ENCODE measurements at regions not wholly inside any gene's neighbourhood (a gene's known extent, or its start where the extent isn't known, plus 50 kb on each side); places are given as distances from the start of the nearest gene placed in this dataset.

DNA sequence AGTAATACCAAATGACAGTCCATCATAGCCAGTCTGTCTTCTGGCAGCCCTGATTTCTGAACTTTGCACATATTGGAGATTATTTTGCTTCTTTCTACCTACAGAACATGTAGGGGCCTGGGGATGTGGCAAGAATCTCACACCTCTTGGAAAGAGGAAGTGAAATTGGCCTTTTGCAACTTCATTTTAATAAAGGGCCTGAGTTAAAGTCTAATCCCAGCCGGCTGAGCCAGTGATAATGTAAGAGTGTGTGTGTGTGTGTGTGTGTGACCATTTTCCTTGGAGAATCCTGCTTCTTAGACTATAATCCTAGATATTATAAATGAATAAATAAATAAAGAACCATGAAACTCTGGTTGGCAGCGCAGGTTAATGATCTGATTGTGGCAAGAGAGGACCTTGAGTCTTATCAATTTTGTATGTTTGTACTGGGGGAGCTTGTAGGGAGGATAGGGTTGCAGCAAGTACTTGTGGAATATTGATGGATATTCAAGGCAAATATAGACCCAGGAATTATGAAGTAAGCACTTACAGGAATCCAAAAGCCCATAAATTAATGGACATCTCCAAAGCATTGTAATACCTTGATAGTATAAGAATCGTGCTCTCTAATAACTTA is 233.2 kb upstream of the AMIGO2 start:
- TF ChIP-seq, protein P1, sequence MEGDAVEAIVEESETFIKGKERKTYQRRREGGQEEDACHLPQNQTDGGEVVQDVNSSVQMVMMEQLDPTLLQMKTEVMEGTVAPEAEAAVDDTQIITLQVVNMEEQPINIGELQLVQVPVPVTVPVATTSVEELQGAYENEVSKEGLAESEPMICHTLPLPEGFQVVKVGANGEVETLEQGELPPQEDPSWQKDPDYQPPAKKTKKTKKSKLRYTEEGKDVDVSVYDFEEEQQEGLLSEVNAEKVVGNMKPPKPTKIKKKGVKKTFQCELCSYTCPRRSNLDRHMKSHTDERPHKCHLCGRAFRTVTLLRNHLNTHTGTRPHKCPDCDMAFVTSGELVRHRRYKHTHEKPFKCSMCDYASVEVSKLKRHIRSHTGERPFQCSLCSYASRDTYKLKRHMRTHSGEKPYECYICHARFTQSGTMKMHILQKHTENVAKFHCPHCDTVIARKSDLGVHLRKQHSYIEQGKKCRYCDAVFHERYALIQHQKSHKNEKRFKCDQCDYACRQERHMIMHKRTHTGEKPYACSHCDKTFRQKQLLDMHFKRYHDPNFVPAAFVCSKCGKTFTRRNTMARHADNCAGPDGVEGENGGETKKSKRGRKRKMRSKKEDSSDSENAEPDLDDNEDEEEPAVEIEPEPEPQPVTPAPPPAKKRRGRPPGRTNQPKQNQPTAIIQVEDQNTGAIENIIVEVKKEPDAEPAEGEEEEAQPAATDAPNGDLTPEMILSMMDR (IDR thresholded peaks at IDR 0.05; ENCODE audit: low read depth, low read length) = no peak
- Histone ChIP-seq H3K4me3 (ENCODE audit: low read depth, low read length) (no peak overlapping the region), H3K9me3 (ENCODE audit: severe bottlenecking) (no peaks in the 10 kb centered on the region), H3K27ac (no peak overlapping the region), H3K27me3 (ENCODE audit: insufficient read depth, low read depth, severe bottlenecking) (no peaks in the 10 kb centered on the region), H3K36me3 (no peaks in the 10 kb centered on the region)
- DNase-seq = no peak

DNA sequence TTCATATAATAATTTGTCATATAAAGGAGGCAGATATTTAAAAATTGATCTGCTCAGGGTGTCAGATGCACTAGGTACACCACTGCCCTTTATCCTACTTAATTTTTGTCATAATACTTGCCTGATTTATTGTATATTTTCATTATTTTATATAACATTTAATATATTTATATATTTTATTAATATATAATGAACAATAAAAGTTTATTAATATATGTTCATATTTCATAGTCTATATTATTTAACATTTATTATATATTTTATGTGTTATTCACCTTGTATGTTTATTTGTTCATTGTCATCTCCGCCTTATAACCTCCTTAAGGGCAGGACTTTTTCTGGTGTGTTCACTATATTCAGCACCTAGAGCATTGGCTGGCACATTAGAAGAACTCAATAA is 232.4 kb upstream of the AMIGO2 start:
- no peaks in the 10 kb centered on the region for H3K9me3 ChIP-seq (ENCODE audit: severe bottlenecking)
- no peaks in the 10 kb centered on the region for H3K36me3 ChIP-seq
- TF ChIP-seq, protein P1 (IDR thresholded peaks at IDR 0.05; ENCODE audit: low read depth, low read length) = no peak
- DNase-seq = no peak
- no peaks in the 10 kb centered on the region for H3K27me3 ChIP-seq (ENCODE audit: insufficient read depth, low read depth, severe bottlenecking)
- no peak overlapping the region for H3K27ac ChIP-seq
- H3K4me3 ChIP-seq (ENCODE audit: low read depth, low read length) = no peak overlapping the region

GRCh38 chr12:47311568-47311967 is 231.8 kb upstream of the AMIGO2 start:
- H3K27me3 ChIP-seq (ENCODE audit: insufficient read depth, low read depth, severe bottlenecking) = no peaks in the 10 kb centered on the region
- no peaks in the 10 kb centered on the region for H3K36me3 ChIP-seq
- no peak overlapping the region for H3K4me3 ChIP-seq (ENCODE audit: low read depth, low read length)
- H3K9me3 ChIP-seq (ENCODE audit: severe bottlenecking) = no peaks in the 10 kb centered on the region
- no peak for DNase-seq
- H3K27ac ChIP-seq = no peak overlapping the region
- TF ChIP-seq, protein P1 (IDR thresholded peaks at IDR 0.05; ENCODE audit: low read depth, low read length) = no peak

DNA sequence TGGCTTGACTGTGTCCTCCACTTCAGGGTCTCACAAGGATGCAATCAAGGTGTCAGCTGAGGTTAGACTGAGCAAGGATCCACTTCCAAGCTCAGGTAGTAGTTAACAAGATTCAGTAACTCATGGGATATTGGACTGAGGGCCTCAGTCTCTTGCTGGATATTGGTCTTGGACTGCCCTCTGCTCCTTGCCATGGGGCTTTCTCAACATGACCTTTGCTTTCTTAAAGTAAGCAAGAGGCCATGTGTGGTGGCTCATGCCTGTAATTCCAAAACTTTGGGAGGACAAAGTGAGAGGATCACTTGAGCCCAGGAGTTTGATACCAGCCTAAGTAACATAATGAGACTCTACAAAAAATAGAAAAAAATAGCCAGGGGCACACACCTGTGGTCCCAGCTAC is 231.3 kb upstream of the AMIGO2 start:
- DNase-seq = no peak
- no peak overlapping the region for H3K27ac ChIP-seq
- TF ChIP-seq, protein P1 (IDR thresholded peaks at IDR 0.05; ENCODE audit: low read depth, low read length) = no peak
- H3K9me3 ChIP-seq (ENCODE audit: severe bottlenecking) = no peaks in the 10 kb centered on the region
- no peaks in the 10 kb centered on the region for H3K27me3 ChIP-seq (ENCODE audit: insufficient read depth, low read depth, severe bottlenecking)
- H3K4me3 ChIP-seq (ENCODE audit: low read depth, low read length) = no peak overlapping the region
- H3K36me3 ChIP-seq = no peaks in the 10 kb centered on the region

GRCh38 chr12:47308672-47309071 is 228.9 kb upstream of the AMIGO2 start:
- H3K36me3 ChIP-seq = no peaks in the 10 kb centered on the region
- H3K27ac ChIP-seq = no peak overlapping the region
- H3K27me3 ChIP-seq (ENCODE audit: insufficient read depth, low read depth, severe bottlenecking) = peaks cover 12% of the 10 kb centered on the region
- no peak overlapping the region for H3K4me3 ChIP-seq (ENCODE audit: low read depth, low read length)
- DNase-seq = no peak
- TF ChIP-seq, protein P1 (IDR thresholded peaks at IDR 0.05; ENCODE audit: low read depth, low read length) = no peak
- H3K9me3 ChIP-seq (ENCODE audit: severe bottlenecking) = no peaks in the 10 kb centered on the region

Data from WERI-Rb-1 (cell line).